Brain microvascular endothelial cell (primary cell): ENCODE measurements at regions not wholly inside any gene's neighbourhood (a gene's known extent, or its start where the extent isn't known, plus 50 kb on each side); places are given as distances from the start of the nearest gene placed in this dataset.
"Not testable (repeated sequence)": the region's sequence is repeated elsewhere in the genome, so short reads cannot be mapped to it uniquely, and the experiment has no call there.

Experiments used
- DNase-seq: peaks from one replicate; pipeline ENCODE4 v3.0.0-alpha.2; 2020
- H3K27ac ChIP-seq: fragments of 250-450 bp; sonication (Bioruptor Pico); 2 replicates; pipeline ENCODE4 v1.5.1; 2020; ENCODE audit warnings: mild to moderate bottlenecking, moderate library complexity
- H3K27me3 ChIP-seq: fragments of 250-450 bp; sonication (Bioruptor Pico); replicated peaks from 2 replicates; pipeline ENCODE4 v1.5.1; 2020; ENCODE audit warnings: mild to moderate bottlenecking
- H3K36me3 ChIP-seq: fragments of 250-450 bp; sonication (Bioruptor Pico); replicated peaks from 2 replicates; pipeline ENCODE4 v1.5.1; 2020; ENCODE audit warnings: mild to moderate bottlenecking
- H3K4me3 ChIP-seq: 2 replicates; pipeline ENCODE4 v1.5.1; 2011; ENCODE audit warnings: low read depth, mild to moderate bottlenecking, control low read depth, low read length, moderate library complexity
- CTCF ChIP-seq: IDR thresholded peaks from 2 replicates; pipeline ENCODE4 v1.5.1; 2011; ENCODE audit warnings: low read depth, mild to moderate bottlenecking, moderate library complexity, low read length, control low read depth, inconsistent platforms; ENCODE audit errors: missing control alignments
- in situ Hi-C: cut with HindIII; loops from 2 replicates; pipeline ENCODE4 v1.10.0; 2017; ENCODE audit warnings: low sequenced_read_pairs, low pct_ligation_motif_present

GRCh38 chr20:19920381-19921138 lies 96.6 kb upstream of the NAA20 start:
- Histone ChIP-seq H3K27me3 (no peaks in the 10 kb centered on the region), H3K4me3 (no peak overlapping the region), H3K27ac (no peak overlapping the region), H3K36me3 (no peaks in the 10 kb centered on the region)
- DNase-seq: no peak
- TF ChIP-seq CTCF: no peak
- in situ Hi-C loops: no loop called here

GRCh38 chr20:19921284-19921793 lies 95.8 kb upstream of the NAA20 start:
- no peaks in the 10 kb centered on the region for H3K36me3 ChIP-seq
- H3K27ac ChIP-seq: no peak overlapping the region
- H3K27me3 ChIP-seq: no peaks in the 10 kb centered on the region
- TF ChIP-seq CTCF: no peak
- in situ Hi-C loops: no loop called here
- H3K4me3 ChIP-seq: no peak overlapping the region
- no peak for DNase-seq

- H3K36me3 ChIP-seq, H3K27me3 ChIP-seq, in situ Hi-C loops, DNase-seq, H3K27ac ChIP-seq, H3K4me3 ChIP-seq: not testable (repeated sequence)
Observed at GRCh38 chr20:19921829-19922228, 95.3 kb upstream of the NAA20 start.

GRCh38 chr20:19922716-19923115 lies 94.4 kb upstream of the NAA20 start:
- no peak for DNase-seq
- no peak overlapping the region for H3K27ac ChIP-seq
- no peaks in the 10 kb centered on the region for H3K27me3 ChIP-seq
- H3K4me3 ChIP-seq: no peak overlapping the region
- H3K36me3 ChIP-seq: no peaks in the 10 kb centered on the region
- in situ Hi-C loops: no loop called here
- no peak for TF ChIP-seq CTCF

- DNase-seq: no peak
- in situ Hi-C loops: no loop called here
- no peak for TF ChIP-seq CTCF
- Histone ChIP-seq H3K27ac (no peak overlapping the region), H3K36me3 (no peaks in the 10 kb centered on the region), H3K27me3 (no peaks in the 10 kb centered on the region), H3K4me3 (no peak overlapping the region)
Observed at GRCh38 chr20:19923762-19924161, 93.4 kb upstream of the NAA20 start.

- Histone ChIP-seq H3K27me3 (no peaks in the 10 kb centered on the region), H3K27ac (no peak overlapping the region), H3K4me3 (no peak overlapping the region), H3K36me3 (no peaks in the 10 kb centered on the region)
- no peak for DNase-seq
- in situ Hi-C loops: no loop called here
- no peak for TF ChIP-seq CTCF
Observed at GRCh38 chr20:19924255-19924654, 92.9 kb upstream of the NAA20 start.
